ENCODE measurements at regions not wholly inside any gene's neighbourhood (a gene's known extent, or its start where the extent isn't known, plus 50 kb on each side); places are given as distances from the start of the nearest gene placed in this dataset.
"Not testable (repeated sequence)": the region's sequence is repeated elsewhere in the genome, so short reads cannot be mapped to it uniquely, and the experiment has no call there.

- TF ChIP-seq ZFX (IDR thresholded peaks at IDR 0.05; ENCODE audit: borderline replicate concordance) = no peak
- no peak for TF ChIP-seq CTCF (IDR thresholded peaks at IDR 0.05)
- no peak overlapping the region for H3K27ac ChIP-seq
Measured at GRCh38 chr1:238401144-238401543, 510.4 kb upstream of the ZP4 start.

- TF ChIP-seq ZFX (IDR thresholded peaks at IDR 0.05; ENCODE audit: borderline replicate concordance) (no peak), CTCF (IDR thresholded peaks at IDR 0.05) (peak; percentile 26; the same call in 1 of the 2 replicates)
- no peak overlapping the region for H3K27ac ChIP-seq
Measured at GRCh38 chr1:238399558-238399957, 508.8 kb upstream of the ZP4 start.

- no peak overlapping the region for H3K27ac ChIP-seq
- TF ChIP-seq ZFX (IDR thresholded peaks at IDR 0.05; ENCODE audit: borderline replicate concordance) = no peak
- no peak for TF ChIP-seq CTCF (IDR thresholded peaks at IDR 0.05)
Measured at GRCh38 chr1:238396140-238396539, 505.4 kb upstream of the ZP4 start.

- TF ChIP-seq CTCF (IDR thresholded peaks at IDR 0.05) (no peak), ZFX (IDR thresholded peaks at IDR 0.05; ENCODE audit: borderline replicate concordance) (no peak)
Measured at GRCh38 chr1:238384381-238384780, 493.7 kb upstream of the ZP4 start.

GRCh38 chr1:238380167-238380566 is 489.4 kb upstream of the ZP4 start:
- TF ChIP-seq ZFX (IDR thresholded peaks at IDR 0.05; ENCODE audit: borderline replicate concordance) = no peak
- no peak for TF ChIP-seq CTCF (IDR thresholded peaks at IDR 0.05)
- H3K27ac ChIP-seq = no peak overlapping the region

More at GRCh38 chr1:238384381-238384780, 493.7 kb upstream of the ZP4 start:
- no peak overlapping the region for H3K27ac ChIP-seq

- not testable (repeated sequence) for H3K27ac ChIP-seq
Measured at GRCh38 chr1:238379446-238379845, 488.7 kb upstream of the ZP4 start.

- TF ChIP-seq CTCF (IDR thresholded peaks at IDR 0.05) = no peak
- TF ChIP-seq ZFX (IDR thresholded peaks at IDR 0.05; ENCODE audit: borderline replicate concordance) = no peak
- H3K27ac ChIP-seq = no peak overlapping the region
Measured at GRCh38 chr1:238377280-238377919, 486.7 kb upstream of the ZP4 start.

GRCh38 chr1:238370599-238370998 is 479.9 kb upstream of the ZP4 start:
- TF ChIP-seq CTCF (IDR thresholded peaks at IDR 0.05) (no peak), ZFX (IDR thresholded peaks at IDR 0.05; ENCODE audit: borderline replicate concordance) (no peak)
- H3K27ac ChIP-seq = no peak overlapping the region

Data from 22Rv1 (cell line).